ENCODE measurements at regions not wholly inside any gene's neighbourhood (a gene's known extent, or its start where the extent isn't known, plus 50 kb on each side); places are given as distances from the start of the nearest gene placed in this dataset.

DNA sequence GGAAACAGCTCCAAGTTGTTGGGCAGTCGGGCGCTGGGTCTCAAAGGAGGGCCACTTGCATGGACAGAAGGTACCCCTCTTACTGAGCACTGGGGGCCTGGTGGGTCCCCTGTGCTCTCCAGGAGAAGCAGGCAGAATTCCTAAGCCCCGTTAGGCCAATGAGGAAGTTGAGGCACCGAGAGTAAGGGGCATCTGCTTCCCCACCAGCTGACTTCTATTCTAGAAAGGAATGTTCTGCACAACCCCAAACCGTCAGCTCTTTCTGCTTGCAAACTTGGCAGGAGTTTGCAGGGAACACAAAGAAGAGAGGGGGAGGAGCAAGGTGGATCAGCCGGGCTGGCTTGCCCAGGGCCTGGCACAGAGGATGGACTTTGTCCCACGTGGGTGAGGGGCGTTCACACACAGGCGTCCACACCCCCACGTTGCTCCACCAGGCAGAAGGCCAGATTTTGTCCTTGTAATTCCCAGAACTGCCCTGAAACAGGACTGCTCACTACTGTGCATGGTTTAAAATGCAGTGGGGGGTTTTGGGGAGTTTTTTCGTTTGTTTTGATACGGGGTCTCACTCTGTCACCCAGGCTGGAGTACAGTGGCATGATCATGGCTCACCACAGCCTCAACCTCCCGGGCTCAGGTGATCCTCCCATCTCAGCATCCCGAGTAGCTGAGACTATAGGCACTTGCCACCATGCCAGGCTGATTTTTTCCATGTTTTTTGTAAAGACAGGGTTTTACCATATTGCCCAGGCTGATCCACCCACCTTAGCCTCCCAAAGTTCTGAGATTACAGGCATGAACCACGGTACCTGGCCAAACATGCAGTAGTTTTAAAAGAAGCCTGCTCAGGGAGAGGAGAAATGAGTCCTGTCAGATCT lies 93.3 kb downstream of the SNX5 start:
- peak overlapping the region; percentile 8; the same call in 1 of the 3 replicates for H2BK15ac ChIP-seq (ENCODE audit: low read depth, low read length)
- H4K8ac ChIP-seq (ENCODE audit: low read depth in 2 of 2, low read length in 2 of 2) = peak overlapping the region; percentile 59 to 98; a peak in 3 of 4 replicates
- TF ChIP-seq SMC3 (IDR thresholded peaks at IDR 0.05; ENCODE audit: low read depth, low read length) (no peak), CEBPB (IDR thresholded peaks at IDR 0.05; ENCODE audit: low read depth, low read length) (no peak), RCOR1 (IDR thresholded peaks at IDR 0.05; ENCODE audit: insufficient replicate concordance, low read length) (no peak), MAFK (IDR thresholded peaks at IDR 0.05; ENCODE audit: low read depth, low read length) (no peak)
- TF ChIP-seq, protein P1, sequence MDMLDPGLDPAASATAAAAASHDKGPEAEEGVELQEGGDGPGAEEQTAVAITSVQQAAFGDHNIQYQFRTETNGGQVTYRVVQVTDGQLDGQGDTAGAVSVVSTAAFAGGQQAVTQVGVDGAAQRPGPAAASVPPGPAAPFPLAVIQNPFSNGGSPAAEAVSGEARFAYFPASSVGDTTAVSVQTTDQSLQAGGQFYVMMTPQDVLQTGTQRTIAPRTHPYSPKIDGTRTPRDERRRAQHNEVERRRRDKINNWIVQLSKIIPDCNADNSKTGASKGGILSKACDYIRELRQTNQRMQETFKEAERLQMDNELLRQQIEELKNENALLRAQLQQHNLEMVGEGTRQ (IDR thresholded peaks at IDR 0.05; ENCODE audit: low read depth, low read length) = 0 out of 2 replicates have a peak, but pooled peaks have one; percentile 26
- BruUV-seq (replicated peaks) = no TSS peak
- H3K56ac ChIP-seq (ENCODE audit: extremely low read depth, insufficient read depth, low read length) = no peak overlapping the region
- no peak overlapping the region for H2BK5ac ChIP-seq (ENCODE audit: low read depth, low read length, poor library complexity, severe bottlenecking)
- POLR2A ChIA-PET (ENCODE audit: unreplicated experiment) = no interaction called here
- H2AK5ac ChIP-seq (ENCODE audit: low read depth, low read length) = peak overlapping the region; percentile 51; the same call in 1 of the 2 replicates
- CTCF ChIA-PET = no interaction called here
- DNase-seq = peak; percentile 55
- peak overlapping the region; percentile 49 for H3K27ac ChIP-seq (ENCODE audit: insufficient read depth, low read length)
- peak overlapping the region; percentile 23; the same call in 1 of the 2 replicates for H3K9ac ChIP-seq (ENCODE audit: low read depth, low read length)
- peaks cover 14% of the 10 kb centered on the region for H3K9me1 ChIP-seq (ENCODE audit: insufficient read depth, low read length)
- peak overlapping the region; percentile 85 for H2AFZ ChIP-seq (replicated peaks; ENCODE audit: low read length, poor library complexity)
- dilution Hi-C loops (cut with HindIII; ENCODE audit: low sequenced_read_pairs, unreplicated experiment) (no loop called here), intact Hi-C loops (cut with micrococcal nuclease) (no loop called here), in situ Hi-C loops (cut with MboI; ENCODE audit: low sequenced_read_pairs) (no loop called here)
- no peaks in the 10 kb centered on the region for H3K79me1 ChIP-seq (ENCODE audit: low read depth in 1 of 2, low read length in 2 of 2)
- peak overlapping the region; percentile 31; the same call in 1 of the 2 replicates for H3K23ac ChIP-seq (ENCODE audit: low read depth, low read length)
- H3K27me3 ChIP-seq (ENCODE audit: control insufficient read depth, insufficient read depth, low read length) = no peaks in the 10 kb centered on the region
- H2BK20ac ChIP-seq (ENCODE audit: low read depth, low read length) = peak overlapping the region; percentile 60; the same call in 1 of the 2 replicates
- H2AK9ac ChIP-seq (replicated peaks; ENCODE audit: low read depth, low read length, poor library complexity) = peak overlapping the region; percentile 74
- H3K36me3 ChIP-seq (ENCODE audit: control insufficient read depth, insufficient read depth, low read length) = no peaks in the 10 kb centered on the region
- H4K91ac ChIP-seq (ENCODE audit: insufficient read depth, low read depth, low read length) = peak overlapping the region; percentile 66
- no CpG with 5 or more reads among the region's 15 CpGs for WGBS, 2 experiments (ENCODE audit: extremely low coverage in 2 of 2, insufficient read length in 1 of 2)
- no peaks in the 10 kb centered on the region for H3K9me3 ChIP-seq (ENCODE audit: control insufficient read depth, insufficient read depth, low read length)
- H4K20me1 ChIP-seq (ENCODE audit: insufficient read depth, low read length) = no peaks in the 10 kb centered on the region
- peak; percentile 19 for ATAC-seq (ENCODE audit: low read depth)
- H3K4ac ChIP-seq (ENCODE audit: low read depth, low read length) = peak overlapping the region; percentile 97
- H3K18ac ChIP-seq (ENCODE audit: low read depth, low read length) = peak overlapping the region; percentile 88
- H3K14ac ChIP-seq (replicated peaks; ENCODE audit: low read depth, low read length) = peak overlapping the region; percentile 61
- no peak overlapping the region for H3K4me3 ChIP-seq (ENCODE audit: insufficient read depth, low read depth, low read length)
- H4K5ac ChIP-seq (ENCODE audit: low read depth, low read length) = peak overlapping the region; percentile 71
- peak overlapping the region; percentile 92 for H2BK120ac ChIP-seq (ENCODE audit: low read depth, low read length)
- H3K4me1 ChIP-seq (ENCODE audit: control insufficient read depth, insufficient read depth, low read length) = peaks cover 22% of the 10 kb centered on the region
- H3K4me2 ChIP-seq (ENCODE audit: low read depth, low read length) = peak overlapping the region; percentile 16; the same call in 1 of the 2 replicates

Measured in IMR-90 (cell line).